DMS 273 (cell line): ENCODE measurements at regions not wholly inside any gene's neighbourhood (a gene's known extent, or its start where the extent isn't known, plus 50 kb on each side); places are given as distances from the start of the nearest gene placed in this dataset.

Experiments
- DNase-seq: peaks from one replicate; lab custom pipeline; 2025; ENCODE audit not compliant: unreplicated experiment; lab: John Stamatoyannopoulos, UW

DNA sequence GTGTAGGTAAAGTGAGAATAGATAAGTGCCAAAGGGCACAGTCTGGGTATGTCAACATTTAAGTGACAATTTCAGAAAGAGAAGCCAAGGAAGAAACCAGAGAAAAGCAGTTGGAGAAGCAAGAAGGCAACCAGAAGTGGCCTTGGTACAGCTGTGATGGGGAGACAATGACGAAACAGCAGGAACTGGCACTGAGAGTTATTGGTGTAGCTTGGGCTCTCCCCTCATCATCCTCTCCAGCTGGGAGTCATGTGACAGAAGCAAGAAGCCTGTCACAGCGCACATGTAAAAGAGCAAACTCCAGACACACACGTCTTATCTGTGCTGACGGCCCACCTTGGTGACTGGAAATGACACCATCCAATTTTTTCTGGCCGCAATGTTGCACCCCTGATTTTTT lies 203.3 kb upstream of the NUDT4 start:
- DNase-seq: peak; percentile 19

GRCh38 chr12:93176165-93176564 lies 201.6 kb upstream of the NUDT4 start:
- no peak for DNase-seq

DNA sequence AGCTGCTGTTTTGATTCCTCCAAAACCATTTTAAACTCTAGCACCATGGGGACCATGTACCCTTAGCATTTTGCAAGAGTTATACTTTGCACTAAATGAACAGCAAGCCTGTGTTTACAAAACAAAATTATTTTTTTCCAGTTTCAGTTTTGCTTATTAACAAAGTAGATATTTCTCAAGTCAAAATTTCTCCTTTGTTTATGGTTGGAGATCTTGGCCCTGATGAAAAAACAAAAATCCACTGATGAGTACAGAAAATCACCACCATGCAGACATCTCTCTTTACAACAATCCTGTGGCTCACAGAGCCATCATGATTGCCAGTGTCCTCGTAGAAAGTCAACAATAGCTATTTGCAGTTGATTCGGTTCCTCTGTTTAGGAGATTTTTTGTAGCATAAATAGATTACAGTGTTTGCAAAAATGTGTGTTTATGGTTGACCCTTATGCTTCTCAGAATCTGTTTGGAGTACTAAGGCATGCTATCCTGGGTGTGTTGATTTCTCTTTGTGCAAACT lies 201.1 kb upstream of the NUDT4 start:
- DNase-seq: no peak

GRCh38 chr12:93177208-93178153 lies 200.2 kb upstream of the NUDT4 start:
- DNase-seq: no peak

DNA sequence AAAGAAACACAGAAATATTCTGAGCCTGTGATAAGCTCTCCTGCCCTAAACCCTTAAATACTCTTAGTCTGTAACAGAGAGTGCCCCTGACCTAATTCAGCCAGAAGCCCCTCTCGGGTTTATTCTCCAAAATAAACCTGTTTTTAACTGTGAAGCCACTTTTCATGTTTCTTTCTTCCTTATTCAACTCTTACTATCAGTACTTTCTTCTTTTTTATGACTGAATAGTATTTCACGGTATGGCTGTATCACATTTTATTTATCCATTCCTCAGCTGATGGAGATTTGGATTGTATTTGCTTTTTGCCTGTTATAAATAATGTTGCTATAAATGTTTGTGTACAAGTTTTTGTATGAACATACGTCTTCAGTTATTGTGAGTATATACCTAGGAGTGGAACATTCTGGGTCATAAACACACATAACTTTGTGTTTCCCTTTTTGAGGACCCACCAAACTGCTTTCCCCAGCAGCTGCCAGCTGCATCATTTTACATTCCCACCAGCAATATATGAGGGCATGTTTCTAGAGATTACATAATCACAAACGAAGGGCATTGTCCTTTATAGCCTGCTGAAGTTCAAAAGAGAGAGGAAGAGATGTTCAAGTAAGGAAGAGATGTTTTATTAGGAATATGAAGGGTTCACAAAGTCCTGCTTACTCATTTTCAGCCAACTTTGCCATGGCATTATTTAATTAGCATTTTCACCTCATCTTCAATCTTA lies 199.4 kb upstream of the NUDT4 start:
- no peak for DNase-seq

GRCh38 chr12:93179792-93180191 lies 197.9 kb upstream of the NUDT4 start:
- no peak for DNase-seq

- no peak for DNase-seq
Observed at GRCh38 chr12:93180566-93180965, 197.2 kb upstream of the NUDT4 start.

DNA sequence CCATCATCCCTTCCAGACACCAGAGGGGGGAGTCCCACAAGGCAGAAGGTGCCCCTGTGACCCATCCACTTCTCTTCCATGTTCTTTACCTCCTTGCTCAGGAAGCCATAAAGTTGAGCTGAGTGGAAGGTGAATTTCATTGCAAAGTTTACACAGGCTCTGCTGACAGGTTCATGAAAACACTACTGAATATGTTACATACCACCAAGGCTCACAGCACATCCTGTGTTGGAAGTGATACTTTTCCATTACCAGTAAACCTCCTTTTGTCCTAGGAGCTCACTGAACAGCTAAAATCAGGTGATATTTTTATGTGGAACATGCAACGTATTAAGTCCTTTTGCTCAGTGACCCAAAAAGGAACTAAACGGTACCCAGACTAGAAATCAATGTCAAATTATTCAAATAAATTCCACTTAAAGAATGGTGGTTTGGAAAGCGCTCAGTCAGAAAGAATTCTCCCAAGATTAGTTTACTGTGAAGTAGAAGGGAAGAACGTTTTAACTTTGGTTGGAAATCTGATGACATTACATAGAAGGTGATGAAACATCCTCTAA lies 196.2 kb upstream of the NUDT4 start:
- no peak for DNase-seq

- DNase-seq: no peak
Observed at GRCh38 chr12:93183940-93184671, 193.6 kb upstream of the NUDT4 start.

GRCh38 chr12:93184672-93185368 lies 192.9 kb upstream of the NUDT4 start:
- DNase-seq: no peak

GRCh38 chr12:93185369-93185741 lies 192.4 kb upstream of the NUDT4 start:
- DNase-seq: no peak

DNA sequence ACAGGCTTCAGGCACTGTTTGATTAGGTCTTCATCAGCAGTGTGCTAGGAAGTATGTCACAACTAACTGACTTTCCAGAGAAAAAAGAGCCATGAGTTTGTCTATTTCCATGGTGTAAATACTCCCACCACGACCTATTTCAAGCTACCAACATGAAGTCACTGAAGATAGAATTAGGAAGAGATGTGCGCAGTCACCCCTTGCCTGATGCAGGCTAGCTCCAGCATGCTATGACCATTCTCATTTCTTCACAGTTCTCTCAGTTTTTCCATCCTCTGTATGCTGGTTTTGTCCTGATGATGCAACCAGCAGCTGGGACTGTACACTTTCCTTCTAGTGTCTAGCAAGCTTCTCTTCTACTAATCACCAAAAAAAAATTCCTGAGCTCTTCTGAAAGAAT lies 191.6 kb upstream of the NUDT4 start:
- DNase-seq: no peak

DNA sequence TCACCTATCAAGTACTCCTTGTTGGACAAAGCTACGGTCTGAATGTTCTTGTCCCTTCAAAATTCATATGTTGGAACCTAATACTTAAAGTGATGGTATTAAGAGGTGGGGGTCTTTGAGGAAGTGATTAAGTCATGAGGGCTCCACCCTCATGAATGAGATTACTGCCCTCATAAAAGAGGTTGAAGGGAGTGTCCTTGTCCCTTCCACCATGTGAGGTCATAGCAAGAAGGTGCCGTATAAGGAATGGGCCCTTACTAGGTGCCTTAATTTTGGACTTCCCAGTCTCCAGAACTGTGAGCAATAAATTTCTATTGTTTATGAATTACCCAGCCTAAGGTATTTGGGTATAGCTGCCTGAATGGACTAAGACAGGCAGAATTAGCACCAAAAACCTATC lies 191.1 kb upstream of the NUDT4 start:
- no peak for DNase-seq

- no peak for DNase-seq
Observed at GRCh38 chr12:93191423-93191822, 186.3 kb upstream of the NUDT4 start.

- no peak for DNase-seq
Observed at GRCh38 chr12:93191956-93192355, 185.8 kb upstream of the NUDT4 start.

- DNase-seq: no peak
Observed at GRCh38 chr12:93192878-93193277, 184.8 kb upstream of the NUDT4 start.

GRCh38 chr12:93195511-93195910 lies 182.2 kb upstream of the NUDT4 start:
- DNase-seq: no peak

GRCh38 chr12:93197067-93197593 lies 180.6 kb upstream of the NUDT4 start:
- DNase-seq: no peak

GRCh38 chr12:93198086-93198485 lies 179.6 kb upstream of the NUDT4 start:
- DNase-seq: no peak

DNA sequence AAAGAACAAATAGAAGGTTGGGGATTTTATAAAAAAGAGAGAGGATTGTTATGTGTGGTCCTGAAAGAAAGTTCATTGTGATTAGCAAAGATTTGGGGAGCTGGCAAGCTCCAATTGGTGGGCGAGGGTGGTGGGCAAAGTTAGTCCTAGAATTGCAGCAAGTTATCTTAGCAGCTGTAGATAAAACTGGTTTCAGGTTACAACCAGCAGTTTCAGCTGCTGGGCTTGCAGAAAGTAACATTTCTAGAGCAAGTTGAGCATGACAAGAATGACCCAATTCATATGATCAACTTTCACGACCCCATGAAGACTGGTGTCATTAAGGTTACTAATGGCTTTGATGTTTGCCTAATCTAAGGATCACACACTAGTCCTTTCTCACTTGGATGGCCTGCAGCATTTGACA lies 177.9 kb upstream of the NUDT4 start:
- DNase-seq: no peak
